GM10266 (cell line): ENCODE measurements at regions not wholly inside any gene's neighbourhood (a gene's known extent, or its start where the extent isn't known, plus 50 kb on each side); places are given as distances from the start of the nearest gene placed in this dataset.

Experiments
- DNase-seq: peaks from one replicate; pipeline ENCODE4 v3.0.0; 2012; ENCODE audit errors: extremely low spot score
- CTCF ChIP-seq: IDR thresholded peaks from 2 replicates; pipeline ENCODE4 v1.5.1; 2012; ENCODE audit warnings: mild to moderate bottlenecking, low read depth; ENCODE audit not compliant: control insufficient read depth, insufficient read depth; ENCODE audit errors: missing control alignments

- TF ChIP-seq CTCF, result no peak
- no peak for DNase-seq
These were observed 174.1 kb upstream of the RFX3 start for GRCh38 chr9:3699883-3700282.

GRCh38 chr9:3698531-3698930, 172.7 kb upstream of the RFX3 start:
- no peak for DNase-seq
- no peak for TF ChIP-seq CTCF

GRCh38 chr9:3698076-3698475, 172.3 kb upstream of the RFX3 start:
- no peak for TF ChIP-seq CTCF
- no peak for DNase-seq

- no peak for TF ChIP-seq CTCF
- no peak for DNase-seq
These were observed 170.6 kb upstream of the RFX3 start for GRCh38 chr9:3696368-3696767.

- TF ChIP-seq CTCF, result no peak
- no peak for DNase-seq
These were observed 166.8 kb upstream of the RFX3 start for GRCh38 chr9:3692606-3693005.

GRCh38 chr9:3689555-3689954, 163.8 kb upstream of the RFX3 start:
- no peak for DNase-seq
- no peak for TF ChIP-seq CTCF

- no peak for TF ChIP-seq CTCF
- no peak for DNase-seq
These were observed 161.3 kb upstream of the RFX3 start for GRCh38 chr9:3687145-3687544.
